22Rv1 (cell line): ENCODE measurements at regions not wholly inside any gene's neighbourhood (a gene's known extent, or its start where the extent isn't known, plus 50 kb on each side); places are given as distances from the start of the nearest gene placed in this dataset.

Experiments
- CTCF ChIP-seq: fragments of 450-650 bp; IDR thresholded peaks from 2 replicates; pipeline ENCODE4 v1.5.1; 2017; ENCODE audit warnings: mild to moderate bottlenecking
- ZFX ChIP-seq: fragments of 450-650 bp; IDR thresholded peaks from 2 replicates; pipeline ENCODE4 v1.6.1; 2017; ENCODE audit warnings: antibody characterized with exemption, borderline replicate concordance

DNA sequence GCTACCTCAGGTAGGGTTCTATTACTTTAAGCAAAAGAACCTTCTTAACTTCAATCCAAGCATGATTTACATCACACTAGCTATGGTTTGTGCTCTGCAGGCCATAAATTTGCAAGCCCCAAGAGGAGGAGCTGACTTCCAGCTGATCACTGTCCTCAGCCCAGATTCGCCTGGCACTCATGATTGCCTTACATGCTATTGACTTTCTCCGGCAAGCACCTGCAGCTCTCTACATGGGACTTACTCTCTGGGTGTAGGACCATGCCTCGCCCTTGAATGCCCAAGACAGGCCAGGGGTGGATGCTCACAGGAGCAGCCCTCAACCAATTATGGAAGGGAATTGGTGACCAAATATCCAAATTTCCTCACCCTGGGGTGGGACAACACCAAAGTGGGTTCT lies 99.8 kb downstream of the ESM1 start:
- no peak for TF ChIP-seq CTCF
- no peak for TF ChIP-seq ZFX
